ENCODE measurements at regions not wholly inside any gene's neighbourhood (a gene's known extent, or its start where the extent isn't known, plus 50 kb on each side); places are given as distances from the start of the nearest gene placed in this dataset.
A peak's percentile ranks its signal among the peaks of the same experiment; 100 is the strongest.

GRCh38 chr1:218643926-218644325 is 298.8 kb downstream of the TGFB2 start:
- TF ChIP-seq CTCF (conservative IDR thresholded peaks at IDR 0.05 in 1 of 2, IDR thresholded peaks at IDR 0.05 in 1 of 2; ENCODE audit: low read depth in 1 of 2, low read length in 2 of 2) (no peak), EZH2 (IDR thresholded peaks at IDR 0.05; ENCODE audit: low read length, missing control alignments) (no peak)
- H3K27me3 ChIP-seq (ENCODE audit: control insufficient read depth, insufficient read depth, low read length): no peaks in the 10 kb centered on the region
- no peak for DNase-seq (ENCODE audit: low read depth in 2 of 2)
- H4K20me1 ChIP-seq (ENCODE audit: control insufficient read depth, extremely low read depth, insufficient read depth, low read length): no peaks in the 10 kb centered on the region
- no peak overlapping the region for H3K9ac ChIP-seq (ENCODE audit: insufficient read depth, low read length)
- no peaks in the 10 kb centered on the region for H3K36me3 ChIP-seq (ENCODE audit: control insufficient read depth, insufficient read depth, low read length)
- H3K79me2 ChIP-seq (ENCODE audit: control insufficient read depth, insufficient read depth, low read length): no peaks in the 10 kb centered on the region
- no peak overlapping the region for H2AFZ ChIP-seq (ENCODE audit: low read length)
- H3K27ac ChIP-seq (ENCODE audit: insufficient read depth, low read length): no peak overlapping the region
- H3K4me3 ChIP-seq (replicated peaks in 1 of 4; ENCODE audit: control extremely low read depth in 1 of 4, insufficient read depth in 1 of 4, low read depth in 3 of 4, low read length in 4 of 4): no peak overlapping the region
- H3K4me1 ChIP-seq (ENCODE audit: control insufficient read depth, extremely low read depth, insufficient read depth, low read length): no peaks in the 10 kb centered on the region
- H3K9me3 ChIP-seq (ENCODE audit: control insufficient read depth, insufficient read depth, low read depth, low read length): no peaks in the 10 kb centered on the region
- H3K4me2 ChIP-seq (ENCODE audit: extremely low read depth, insufficient read depth, low read length): no peak overlapping the region

GRCh38 chr1:218646288-218646687 is 301.2 kb downstream of the TGFB2 start:
- Histone ChIP-seq H3K4me2 (ENCODE audit: extremely low read depth, insufficient read depth, low read length) (no peak overlapping the region), H3K4me1 (ENCODE audit: control insufficient read depth, extremely low read depth, insufficient read depth, low read length) (no peaks in the 10 kb centered on the region), H3K9me3 (ENCODE audit: control insufficient read depth, insufficient read depth, low read depth, low read length) (no peaks in the 10 kb centered on the region), H4K20me1 (ENCODE audit: control insufficient read depth, extremely low read depth, insufficient read depth, low read length) (no peaks in the 10 kb centered on the region), H3K4me3 (replicated peaks in 1 of 4; ENCODE audit: control extremely low read depth in 1 of 4, insufficient read depth in 1 of 4, low read depth in 3 of 4, low read length in 4 of 4) (no peak overlapping the region), H2AFZ (ENCODE audit: low read length) (no peak overlapping the region), H3K9ac (ENCODE audit: insufficient read depth, low read length) (no peak overlapping the region), H3K27ac (ENCODE audit: insufficient read depth, low read length) (no peak overlapping the region), H3K27me3 (ENCODE audit: control insufficient read depth, insufficient read depth, low read length) (no peaks in the 10 kb centered on the region), H3K36me3 (ENCODE audit: control insufficient read depth, insufficient read depth, low read length) (no peaks in the 10 kb centered on the region), H3K79me2 (ENCODE audit: control insufficient read depth, insufficient read depth, low read length) (no peaks in the 10 kb centered on the region)
- no peak for DNase-seq (ENCODE audit: low read depth in 2 of 2)
- TF ChIP-seq EZH2 (IDR thresholded peaks at IDR 0.05; ENCODE audit: low read length, missing control alignments) (no peak), CTCF (conservative IDR thresholded peaks at IDR 0.05 in 1 of 2, IDR thresholded peaks at IDR 0.05 in 1 of 2; ENCODE audit: low read depth in 1 of 2, low read length in 2 of 2) (no peak)

- H3K4me2 ChIP-seq (ENCODE audit: extremely low read depth, insufficient read depth, low read length): no peak overlapping the region
- no peaks in the 10 kb centered on the region for H4K20me1 ChIP-seq (ENCODE audit: control insufficient read depth, extremely low read depth, insufficient read depth, low read length)
- H3K27ac ChIP-seq (ENCODE audit: insufficient read depth, low read length): no peak overlapping the region
- H3K27me3 ChIP-seq (ENCODE audit: control insufficient read depth, insufficient read depth, low read length): no peaks in the 10 kb centered on the region
- no peaks in the 10 kb centered on the region for H3K9me3 ChIP-seq (ENCODE audit: control insufficient read depth, insufficient read depth, low read depth, low read length)
- no peak overlapping the region for H3K9ac ChIP-seq (ENCODE audit: insufficient read depth, low read length)
- H3K4me3 ChIP-seq (replicated peaks in 1 of 4; ENCODE audit: control extremely low read depth in 1 of 4, insufficient read depth in 1 of 4, low read depth in 3 of 4, low read length in 4 of 4): no peak overlapping the region
- no peaks in the 10 kb centered on the region for H3K79me2 ChIP-seq (ENCODE audit: control insufficient read depth, insufficient read depth, low read length)
- no peak overlapping the region for H2AFZ ChIP-seq (ENCODE audit: low read length)
- no peak for TF ChIP-seq CTCF (conservative IDR thresholded peaks at IDR 0.05 in 1 of 2, IDR thresholded peaks at IDR 0.05 in 1 of 2; ENCODE audit: low read depth in 1 of 2, low read length in 2 of 2)
- TF ChIP-seq EZH2 (IDR thresholded peaks at IDR 0.05; ENCODE audit: low read length, missing control alignments): no peak
- peak in 1 of 2 donors; percentile 67 for DNase-seq (ENCODE audit: low read depth in 2 of 2)
- H3K36me3 ChIP-seq (ENCODE audit: control insufficient read depth, insufficient read depth, low read length): no peaks in the 10 kb centered on the region
- peaks cover 5% of the 10 kb centered on the region for H3K4me1 ChIP-seq (ENCODE audit: control insufficient read depth, extremely low read depth, insufficient read depth, low read length)
Observed at GRCh38 chr1:218656301-218657037, 311.3 kb downstream of the TGFB2 start.
